Neural cell (in vitro differentiated cells): ENCODE measurements at regions not wholly inside any gene's neighbourhood (a gene's known extent, or its start where the extent isn't known, plus 50 kb on each side); places are given as distances from the start of the nearest gene placed in this dataset.

Experiments
- CTCF ChIP-seq: fragments of 450-650 bp; IDR thresholded peaks from 2 replicates; pipeline ENCODE4 v1.5.1; 2014; ENCODE audit warnings: antibody characterized with exemption, mild to moderate bottlenecking, moderate library complexity; ENCODE audit not compliant: poor library complexity, severe bottlenecking
- EP300 ChIP-seq: fragments of 450-650 bp; conservative IDR thresholded peaks from 2 replicates; pipeline ENCODE4 v1.6.1; 2014; ENCODE audit warnings: antibody characterized with exemption, mild to moderate bottlenecking, moderate library complexity; ENCODE audit not compliant: poor library complexity, severe bottlenecking
- EZH2 ChIP-seq: fragments of 200-600, 300-800 bp; shearing (Covaris generic), sonication (generic); IDR thresholded peaks from 2 replicates; pipeline ENCODE4 v1.6.1; 2014; ENCODE audit warnings: antibody characterized with exemption, low read length, borderline replicate concordance, mild to moderate bottlenecking; ENCODE audit not compliant: insufficient read depth, poor library complexity, severe bottlenecking
- POLR2AphosphoS5 ChIP-seq: IDR thresholded peaks from 2 replicates; pipeline ENCODE4 v1.6.1; 2012

- TF ChIP-seq CTCF: no peak
- TF ChIP-seq POLR2AphosphoS5: no peak
- TF ChIP-seq EZH2: no peak
- no peak for TF ChIP-seq EP300
Observed at GRCh38 chr10:111967547-111967946, 216.0 kb downstream of the GPAM start.
